LNCaP clone FGC (cell line): ENCODE measurements at regions not wholly inside any gene's neighbourhood (a gene's known extent, or its start where the extent isn't known, plus 50 kb on each side); places are given as distances from the start of the nearest gene placed in this dataset.
"Not testable (repeated sequence)": the region's sequence is repeated elsewhere in the genome, so short reads cannot be mapped to it uniquely, and the experiment has no call there.

Experiments
- DNase-seq: peaks from one replicate; pipeline ENCODE4 v3.0.0-alpha.2; 2011; ENCODE audit warnings: low read depth
- H3K4me3 ChIP-seq: 2 replicates; pipeline ENCODE4 v1.5.1; 2011; ENCODE audit warnings: mild to moderate bottlenecking, low read depth, low read length, control low read depth
- CTCF ChIP-seq: IDR thresholded peaks from 2 replicates; pipeline ENCODE4 v1.5.1; 2012; ENCODE audit warnings: mild to moderate bottlenecking; ENCODE audit not compliant: control insufficient read depth, insufficient read depth; ENCODE audit errors: extremely low read depth

- H3K4me3 ChIP-seq = 0 out of 2 replicates have a peak overlapping the region, but pooled peaks have one; percentile 2
- DNase-seq = peak; percentile 97
- no peak for TF ChIP-seq CTCF
Measured at GRCh38 chr4:151540728-151541388, 131.9 kb downstream of the FHIP1A start.

GRCh38 chr4:151541389-151542071 is 132.6 kb downstream of the FHIP1A start:
- 0 out of 2 replicates have a peak overlapping the region, but pooled peaks have one; percentile 2 for H3K4me3 ChIP-seq
- TF ChIP-seq CTCF = no peak
- peak; percentile 88 for DNase-seq

GRCh38 chr4:151548708-151549107 is 139.7 kb downstream of the FHIP1A start:
- no peak for TF ChIP-seq CTCF
- DNase-seq = no peak
- no peak overlapping the region for H3K4me3 ChIP-seq

GRCh38 chr4:151549378-151549777 is 140.4 kb downstream of the FHIP1A start:
- DNase-seq, H3K4me3 ChIP-seq: not testable (repeated sequence)

GRCh38 chr4:151553874-151554273 is 144.9 kb downstream of the FHIP1A start:
- TF ChIP-seq CTCF = no peak

GRCh38 chr4:151555151-151555945 is 146.4 kb downstream of the FHIP1A start:
- H3K4me3 ChIP-seq = no peak overlapping the region
- DNase-seq = no peak
- no peak for TF ChIP-seq CTCF

More at GRCh38 chr4:151553874-151554273, 144.9 kb downstream of the FHIP1A start:
- no peak overlapping the region for H3K4me3 ChIP-seq
- peak; percentile 66 for DNase-seq

- TF ChIP-seq CTCF = no peak
- H3K4me3 ChIP-seq = no peak overlapping the region
- no peak for DNase-seq
Measured at GRCh38 chr4:151558496-151559113, 149.6 kb downstream of the FHIP1A start.
